NCI-H1092 treated with DMSO at 0.1 percent for 48 hours (cell line): ENCODE measurements at regions not wholly inside any gene's neighbourhood (a gene's known extent, or its start where the extent isn't known, plus 50 kb on each side); places are given as distances from the start of the nearest gene placed in this dataset.
"Not testable (repeated sequence)": the region's sequence is repeated elsewhere in the genome, so short reads cannot be mapped to it uniquely, and the experiment has no call there.

Source experiments
- DNase-seq: peaks from one replicate; lab custom pipeline; 2025; lab: John Stamatoyannopoulos, UW

DNA sequence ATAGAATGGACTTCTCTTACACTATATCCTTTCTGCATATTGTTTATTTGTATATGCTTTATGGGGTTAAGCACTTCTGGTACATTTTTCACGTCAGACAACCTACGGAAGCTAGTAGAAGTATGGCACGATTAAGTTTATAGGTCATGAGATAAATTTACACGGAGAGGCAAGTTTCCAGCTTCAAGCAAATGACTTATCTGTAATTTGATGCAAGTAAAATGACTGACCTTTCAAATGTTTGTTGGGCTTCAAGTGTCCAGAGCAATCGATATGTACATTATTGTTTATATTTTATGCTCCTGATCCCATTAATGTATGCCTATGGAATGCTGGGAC is 97.5 kb upstream of the EFEMP1 start:
- DNase-seq, result peak; percentile 64

DNA sequence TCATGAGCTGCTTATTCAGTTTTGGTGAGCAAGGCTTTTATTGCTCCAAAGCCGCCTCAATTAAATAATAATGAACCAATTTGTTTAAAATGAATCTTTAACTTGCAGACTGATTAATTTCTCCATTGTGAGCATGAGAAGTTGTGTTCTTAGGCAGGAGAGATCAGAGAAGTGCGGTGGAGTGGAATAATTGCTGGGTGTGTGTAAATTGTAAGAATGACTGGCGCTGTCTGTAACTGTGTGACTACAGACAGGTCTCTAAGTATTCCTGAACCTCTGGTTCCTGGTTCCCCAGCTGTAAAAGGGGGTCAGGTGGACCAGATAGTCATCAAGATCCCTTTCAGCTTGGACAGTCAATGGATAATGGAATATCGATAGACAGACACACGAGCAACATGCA is 98.0 kb upstream of the EFEMP1 start:
- peak; percentile 64 for DNase-seq

- no peak for DNase-seq
Measured at GRCh38 chr2:56025469-56026193, 102.0 kb upstream of the EFEMP1 start.

- no peak for DNase-seq
Measured at GRCh38 chr2:56026828-56027227, 103.2 kb upstream of the EFEMP1 start.

GRCh38 chr2:56030062-56030461 is 106.5 kb upstream of the EFEMP1 start:
- DNase-seq, result no peak

DNA sequence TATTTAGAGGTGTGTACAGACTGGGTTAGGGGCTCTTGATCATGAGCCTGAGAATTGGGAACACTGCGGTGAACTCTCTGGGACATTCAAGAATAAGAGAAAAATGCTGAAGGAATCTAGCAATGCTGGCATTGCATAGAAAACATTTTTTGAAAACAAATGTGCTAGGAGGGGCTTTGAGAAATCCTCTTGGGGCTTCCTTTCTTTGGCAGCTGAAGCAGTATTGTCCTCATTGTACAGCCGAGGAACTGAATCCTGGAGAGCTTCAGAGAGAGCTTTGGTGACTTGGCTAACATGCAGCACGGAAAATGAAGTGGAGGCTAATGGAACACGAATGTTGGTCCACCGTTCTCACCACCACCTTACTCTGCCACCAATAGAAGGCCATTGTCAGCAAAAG is 107.3 kb upstream of the EFEMP1 start:
- no peak for DNase-seq

DNA sequence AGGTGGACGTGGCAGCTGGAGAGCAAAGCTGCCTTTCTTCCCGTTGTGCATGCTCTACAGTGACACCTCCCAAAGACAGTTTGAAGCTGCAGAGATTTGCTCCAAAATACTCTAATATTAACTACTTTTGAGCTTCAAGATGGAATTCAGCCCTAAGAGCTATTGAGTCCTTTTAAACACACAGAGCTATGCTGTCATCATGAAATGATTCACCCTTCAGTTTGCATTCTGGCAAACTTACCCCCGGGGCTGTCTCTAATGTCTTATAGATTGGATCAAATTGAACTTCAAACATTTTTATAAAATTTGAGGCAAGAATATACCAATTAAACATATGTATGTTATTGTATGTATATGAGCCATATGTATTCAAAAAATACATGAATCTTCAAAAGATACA is 110.7 kb upstream of the EFEMP1 start:
- no peak for DNase-seq

GRCh38 chr2:56040189-56040588 is 116.6 kb upstream of the EFEMP1 start:
- DNase-seq, result no peak

- no peak for DNase-seq
Measured at GRCh38 chr2:56040834-56041233, 117.3 kb upstream of the EFEMP1 start.

DNA sequence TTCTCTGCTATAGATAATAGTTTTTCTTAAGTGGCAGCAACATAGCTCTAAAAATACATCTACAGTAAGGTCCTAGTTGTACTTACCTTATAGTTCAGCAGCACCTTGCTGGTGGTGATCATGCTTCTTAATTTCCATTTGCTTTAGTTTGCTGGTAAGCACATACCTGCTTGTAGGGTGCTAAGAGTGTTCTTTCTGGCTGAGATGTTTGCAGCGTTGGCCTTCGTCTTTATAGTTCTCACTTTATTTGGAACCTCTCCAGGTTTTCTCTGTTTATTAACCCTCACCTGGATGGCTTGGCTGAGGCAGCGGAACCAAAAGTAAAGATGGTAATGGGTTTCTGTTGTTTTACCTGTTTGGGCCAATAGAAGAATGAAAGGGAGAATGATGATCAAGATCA is 123.6 kb upstream of the EFEMP1 start:
- DNase-seq, result peak; percentile 99

DNA sequence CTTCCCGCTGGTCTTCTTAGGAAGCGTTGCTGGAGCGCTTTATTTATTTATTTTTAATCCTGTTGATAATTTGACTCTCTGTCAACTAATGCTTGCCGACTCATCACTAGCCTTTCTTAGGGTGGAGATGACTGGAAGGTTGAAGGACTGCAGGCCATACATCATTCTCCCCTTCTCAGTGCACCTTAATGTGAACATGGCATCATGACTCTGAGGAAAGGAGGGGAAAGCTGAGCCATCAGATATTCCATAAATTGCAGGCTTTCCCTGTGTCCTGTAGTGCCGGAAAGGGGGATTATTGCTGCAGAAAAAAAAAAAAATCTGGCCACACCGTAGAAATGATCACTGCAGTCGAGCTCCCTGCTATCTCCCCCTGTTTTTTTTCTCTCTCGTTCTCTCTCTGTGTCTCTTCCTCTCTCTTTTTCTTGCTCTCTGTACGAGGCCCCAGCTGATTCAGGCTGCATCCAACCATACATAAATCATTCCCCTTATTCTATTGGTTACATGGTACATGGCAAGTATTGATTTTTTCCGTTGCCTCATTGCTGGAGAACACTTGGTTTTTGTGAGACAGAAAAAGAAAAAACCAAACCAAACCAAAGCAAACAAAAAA is 125.8 kb upstream of the EFEMP1 start:
- peak; percentile 85 for DNase-seq

GRCh38 chr2:56053679-56054078 is 130.1 kb upstream of the EFEMP1 start:
- DNase-seq, result no peak

GRCh38 chr2:56055405-56055804 is 128.4 kb upstream of the CCDC85A start:
- DNase-seq, result no peak

DNA sequence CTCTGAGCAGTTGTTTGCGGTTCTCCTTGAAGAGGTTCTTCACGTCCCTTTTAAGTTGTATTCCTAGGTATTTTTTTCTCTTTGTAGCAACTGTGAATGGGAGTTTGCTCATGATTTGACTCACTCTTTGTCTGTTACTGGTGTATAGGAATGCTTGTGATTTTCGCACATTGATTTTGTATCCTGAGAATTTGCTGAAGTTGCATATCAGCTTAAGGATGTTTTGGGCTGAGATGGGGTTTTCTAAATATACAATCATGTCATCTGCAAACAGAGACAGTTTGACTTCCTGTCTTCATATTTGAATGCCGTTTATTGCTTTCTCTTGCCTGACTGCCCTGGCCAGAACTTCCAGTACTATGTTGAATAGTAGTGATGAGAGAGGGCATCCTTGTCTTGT is 122.5 kb upstream of the CCDC85A start:
- not testable (repeated sequence) for DNase-seq

DNA sequence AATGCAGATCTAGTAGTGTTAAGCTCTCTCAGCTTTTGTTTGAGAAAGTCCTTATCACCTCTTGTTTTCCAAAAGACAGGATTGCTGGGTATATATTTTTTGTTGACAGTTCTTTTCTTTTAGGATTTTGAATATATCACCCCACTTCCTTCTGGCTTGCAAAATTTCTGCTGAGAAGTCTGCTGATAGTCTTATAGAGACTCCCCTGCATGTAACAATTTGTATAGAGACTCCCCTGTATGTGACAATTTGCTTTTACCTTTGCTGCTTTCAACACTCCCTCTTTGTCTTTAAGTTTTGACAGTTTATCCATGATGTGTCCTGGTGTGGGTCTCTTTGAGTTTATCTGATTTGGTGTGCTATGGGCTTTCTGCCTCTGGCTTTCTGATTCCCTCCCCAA is 115.0 kb upstream of the CCDC85A start:
- DNase-seq, result no peak

DNA sequence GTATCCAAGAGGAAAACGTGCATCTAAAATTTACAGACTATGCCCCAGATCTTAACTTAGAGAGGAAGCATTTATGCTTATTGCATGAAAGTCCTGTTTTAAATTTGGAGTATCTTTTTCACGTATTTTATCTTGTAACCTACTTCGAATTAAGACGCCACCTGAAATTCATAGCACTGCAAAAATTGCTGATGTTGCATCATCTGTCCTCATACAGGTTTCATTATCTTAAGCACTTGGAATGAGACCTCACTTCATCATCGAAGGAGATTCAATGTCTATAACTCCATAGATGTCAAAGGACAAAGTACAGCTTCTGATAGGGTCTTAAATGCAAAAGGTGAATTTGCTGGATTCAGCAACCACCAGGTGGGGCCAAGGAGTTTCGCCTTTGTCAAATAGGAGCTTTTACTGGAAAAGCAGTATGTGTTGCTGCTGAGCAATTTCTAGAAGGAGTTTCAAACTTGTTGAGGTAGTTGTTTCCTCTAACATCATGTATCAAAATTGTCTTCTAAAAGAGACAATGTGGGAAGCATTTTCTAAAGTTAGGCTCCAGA is 106.4 kb upstream of the CCDC85A start:
- peak; percentile 18 for DNase-seq

GRCh38 chr2:56082665-56083064 is 101.1 kb upstream of the CCDC85A start:
- DNase-seq, result no peak

DNA sequence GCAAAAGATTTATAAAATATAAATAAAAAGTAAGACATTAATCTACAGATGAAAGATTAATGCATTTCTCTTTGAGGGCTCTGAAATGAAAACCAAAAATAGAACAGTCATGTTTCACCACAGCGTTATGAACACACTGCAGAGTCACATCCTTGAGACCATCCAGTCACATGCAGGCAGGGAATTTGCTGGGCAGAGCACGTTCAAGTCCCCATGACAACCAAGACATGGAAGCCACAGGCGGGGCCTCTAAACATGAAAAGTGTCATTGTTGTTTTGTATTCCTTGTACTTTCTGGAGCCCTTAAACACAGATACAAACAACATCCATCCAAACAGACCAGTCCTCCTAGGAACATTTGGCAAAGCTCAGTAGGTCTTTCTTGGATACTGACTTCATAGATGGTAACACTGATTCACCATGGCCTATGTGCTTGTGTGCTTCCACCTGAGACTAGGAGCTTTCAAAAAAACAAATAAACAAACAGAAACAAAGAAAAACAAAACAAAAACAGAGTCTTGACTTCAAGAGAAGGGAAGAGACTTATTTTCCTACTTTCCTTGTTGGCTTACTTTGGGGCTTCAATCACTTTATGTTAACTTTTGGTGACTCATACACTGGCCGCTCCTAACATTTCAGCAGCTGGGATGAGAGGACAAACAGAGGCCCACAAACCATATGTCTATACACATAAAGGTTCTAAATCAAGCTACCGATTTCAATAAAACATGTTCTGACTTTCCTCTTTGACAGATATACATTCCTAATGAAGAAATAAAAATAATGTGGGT is 99.5 kb upstream of the CCDC85A start:
- DNase-seq, result no peak

- DNase-seq, result no peak
Measured at GRCh38 chr2:56086336-56086735, 97.5 kb upstream of the CCDC85A start.

DNA sequence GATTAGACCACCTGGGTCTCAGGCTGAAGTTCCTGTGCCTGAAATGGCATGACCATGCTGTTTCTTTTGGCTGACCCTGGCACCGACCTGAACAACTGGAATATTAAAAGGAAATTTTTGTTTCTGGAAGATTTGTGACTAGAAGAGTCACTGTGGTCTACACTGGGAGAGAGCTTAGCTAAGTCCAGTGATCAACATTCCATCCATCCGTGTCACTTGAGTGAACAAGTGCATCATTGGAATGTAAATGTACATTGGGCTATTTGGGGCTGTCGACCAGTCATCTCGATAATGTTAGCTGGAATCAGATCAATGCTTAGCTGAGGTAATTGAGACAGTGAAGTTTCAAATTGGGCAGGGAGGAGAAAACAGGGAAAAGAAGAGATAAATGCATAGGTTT is 95.4 kb upstream of the CCDC85A start:
- no peak for DNase-seq

- no peak for DNase-seq
Measured at GRCh38 chr2:56089931-56090330, 93.9 kb upstream of the CCDC85A start.

DNA sequence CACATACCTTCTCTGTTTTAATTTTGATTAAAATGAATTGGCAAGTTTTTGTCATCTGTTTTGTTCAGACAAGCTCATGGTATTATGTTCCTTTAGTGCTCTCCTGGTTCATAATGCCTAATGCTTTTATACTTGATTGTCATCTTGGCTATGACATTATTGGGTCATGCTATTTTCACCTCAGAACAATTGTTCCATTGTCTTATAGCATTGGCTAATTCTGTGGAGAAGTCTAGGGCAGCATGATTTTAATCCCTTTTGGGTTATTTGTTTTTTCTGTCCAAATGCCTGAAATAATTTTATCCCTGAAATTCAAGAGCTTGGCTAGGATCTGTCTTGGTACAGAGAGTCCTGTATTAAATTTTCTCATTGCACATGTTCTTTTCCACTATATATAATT is 83.8 kb upstream of the CCDC85A start:
- no peak for DNase-seq

DNA sequence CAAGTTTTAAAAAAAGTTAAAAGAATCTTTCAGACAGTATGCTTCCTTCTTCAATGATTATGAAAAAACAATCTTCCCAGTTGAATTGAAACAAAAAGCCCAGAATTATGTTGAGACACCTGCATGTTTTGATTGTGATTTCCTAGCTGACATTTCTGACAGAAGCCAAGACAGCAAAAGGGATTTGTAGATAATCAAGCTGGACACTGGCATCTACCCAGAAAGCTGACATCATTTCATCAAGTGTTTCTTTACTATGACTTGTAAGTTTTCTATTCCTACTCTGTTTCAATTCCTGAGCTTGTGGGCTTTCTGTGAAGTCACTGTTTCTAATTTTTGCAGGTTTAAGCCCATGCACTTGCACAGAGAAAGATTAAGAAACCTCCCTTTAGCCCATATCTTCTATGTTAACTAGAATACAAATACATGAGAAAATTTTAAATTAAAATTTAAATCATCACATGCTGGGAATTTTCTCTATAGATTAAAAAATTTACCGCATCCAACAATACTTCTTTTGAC is 82.9 kb upstream of the CCDC85A start:
- DNase-seq, result no peak
